ENCODE measurements at regions not wholly inside any gene's neighbourhood (a gene's known extent, or its start where the extent isn't known, plus 50 kb on each side); places are given as distances from the start of the nearest gene placed in this dataset.

DNA sequence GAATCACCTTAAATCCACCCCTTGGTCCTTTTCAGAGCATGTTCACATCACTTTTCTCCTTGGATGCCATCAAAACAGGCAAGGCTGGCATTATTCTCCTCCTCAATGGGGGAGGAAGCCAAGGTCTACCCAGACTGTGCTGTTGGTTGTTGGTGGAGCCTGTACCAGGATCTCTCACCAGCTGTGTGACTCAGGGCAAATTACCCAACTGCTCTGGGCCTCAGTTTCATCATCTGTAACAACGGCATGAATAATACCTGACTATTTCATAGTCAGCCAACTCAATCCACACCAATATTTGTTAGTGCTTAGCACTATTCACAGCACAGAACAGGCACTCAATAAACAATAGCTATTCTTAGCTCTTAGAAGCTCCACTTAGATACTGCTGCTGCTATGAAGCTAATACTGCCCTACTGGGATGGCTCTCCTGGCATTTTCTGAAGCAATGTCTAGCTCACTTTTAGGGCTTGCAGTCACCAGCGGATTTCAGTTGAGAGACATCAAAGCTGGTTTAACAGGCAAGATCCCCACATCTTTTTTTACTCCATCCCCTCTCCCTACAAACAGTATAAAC is 116.9 kb downstream of the CCNA1 start:
- peak in 1 of 2 donors; percentile 25 for DNase-seq (ENCODE audit: low read depth in 2 of 2)
- no peak overlapping the region for H3K4me3 ChIP-seq (replicated peaks in 1 of 2; ENCODE audit: low read depth in 2 of 2, low read length in 2 of 2)
- TF ChIP-seq, protein P1, sequence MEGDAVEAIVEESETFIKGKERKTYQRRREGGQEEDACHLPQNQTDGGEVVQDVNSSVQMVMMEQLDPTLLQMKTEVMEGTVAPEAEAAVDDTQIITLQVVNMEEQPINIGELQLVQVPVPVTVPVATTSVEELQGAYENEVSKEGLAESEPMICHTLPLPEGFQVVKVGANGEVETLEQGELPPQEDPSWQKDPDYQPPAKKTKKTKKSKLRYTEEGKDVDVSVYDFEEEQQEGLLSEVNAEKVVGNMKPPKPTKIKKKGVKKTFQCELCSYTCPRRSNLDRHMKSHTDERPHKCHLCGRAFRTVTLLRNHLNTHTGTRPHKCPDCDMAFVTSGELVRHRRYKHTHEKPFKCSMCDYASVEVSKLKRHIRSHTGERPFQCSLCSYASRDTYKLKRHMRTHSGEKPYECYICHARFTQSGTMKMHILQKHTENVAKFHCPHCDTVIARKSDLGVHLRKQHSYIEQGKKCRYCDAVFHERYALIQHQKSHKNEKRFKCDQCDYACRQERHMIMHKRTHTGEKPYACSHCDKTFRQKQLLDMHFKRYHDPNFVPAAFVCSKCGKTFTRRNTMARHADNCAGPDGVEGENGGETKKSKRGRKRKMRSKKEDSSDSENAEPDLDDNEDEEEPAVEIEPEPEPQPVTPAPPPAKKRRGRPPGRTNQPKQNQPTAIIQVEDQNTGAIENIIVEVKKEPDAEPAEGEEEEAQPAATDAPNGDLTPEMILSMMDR (IDR thresholded peaks at IDR 0.05; ENCODE audit: low read depth, low read length): no peak

DNA sequence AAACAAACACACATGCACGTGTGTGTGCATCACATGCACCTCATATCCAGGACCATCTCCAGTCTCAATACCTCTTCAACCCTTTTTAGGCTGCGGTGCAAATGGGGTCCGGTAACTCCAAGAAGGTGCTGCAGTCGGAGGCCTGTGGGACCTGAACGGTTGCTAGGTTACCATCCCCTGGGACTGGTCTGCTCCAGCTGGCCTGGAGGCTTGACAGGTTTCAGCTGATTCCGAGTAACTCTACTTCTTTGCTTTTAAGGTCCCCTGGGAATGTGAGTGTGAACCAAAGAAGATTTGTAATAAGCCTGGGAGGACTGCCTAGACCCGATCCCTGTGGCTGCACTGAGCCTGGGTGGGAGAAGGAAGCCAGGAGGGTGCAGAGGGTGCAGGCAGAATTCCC is 117.5 kb downstream of the CCNA1 start:
- TF ChIP-seq, protein P1 (IDR thresholded peaks at IDR 0.05; ENCODE audit: low read depth, low read length): no peak
- H3K4me3 ChIP-seq (replicated peaks in 1 of 2; ENCODE audit: low read depth in 2 of 2, low read length in 2 of 2): no peak overlapping the region
- DNase-seq (ENCODE audit: low read depth in 2 of 2): peak in 1 of 2 donors; percentile 63

DNA sequence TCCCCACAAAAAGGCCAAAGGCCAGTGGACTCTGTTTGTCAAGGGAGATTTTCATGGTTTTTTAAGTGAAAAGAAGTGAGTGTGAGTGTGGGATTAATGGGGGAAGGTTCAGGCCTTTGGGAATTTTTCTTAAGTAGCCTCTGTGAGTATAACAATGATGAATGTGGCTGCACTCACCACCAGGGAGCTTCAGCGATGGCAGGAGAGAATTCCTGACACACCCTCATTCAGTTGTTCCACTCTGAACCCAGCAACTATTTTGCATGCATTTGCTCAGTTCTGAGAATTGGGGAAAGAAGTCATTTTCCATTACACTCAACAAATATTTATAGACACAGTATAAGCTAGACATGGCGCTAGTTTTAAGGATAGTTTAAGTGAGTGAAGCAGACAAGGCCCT is 117.9 kb downstream of the CCNA1 start:
- DNase-seq (ENCODE audit: low read depth in 2 of 2): no peak
- no peak overlapping the region for H3K4me3 ChIP-seq (replicated peaks in 1 of 2; ENCODE audit: low read depth in 2 of 2, low read length in 2 of 2)
- TF ChIP-seq, protein P1 (IDR thresholded peaks at IDR 0.05; ENCODE audit: low read depth, low read length): no peak

DNA sequence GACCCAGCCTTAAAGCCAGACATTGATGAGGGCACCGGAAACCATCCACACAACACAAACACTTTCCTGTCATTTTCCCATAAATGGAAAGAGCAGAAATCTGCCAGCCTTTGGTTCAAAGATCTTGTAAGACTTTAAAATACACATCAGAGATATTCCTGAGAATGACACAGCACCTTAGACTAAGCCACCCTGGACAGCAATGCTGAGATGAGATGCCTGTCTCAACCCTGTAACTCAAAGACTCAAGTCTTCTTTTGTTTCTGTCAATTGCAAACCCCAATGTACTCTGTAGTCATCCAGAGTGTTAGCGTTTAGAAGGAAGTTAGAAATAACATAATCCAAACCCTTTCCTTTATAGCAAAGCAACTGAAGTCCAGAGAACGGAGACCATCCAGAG is 119.2 kb downstream of the CCNA1 start:
- H3K4me3 ChIP-seq (replicated peaks in 1 of 2; ENCODE audit: low read depth in 2 of 2, low read length in 2 of 2): no peak overlapping the region
- TF ChIP-seq, protein P1 (IDR thresholded peaks at IDR 0.05; ENCODE audit: low read depth, low read length): no peak
- DNase-seq (ENCODE audit: low read depth in 2 of 2): no peak

DNA sequence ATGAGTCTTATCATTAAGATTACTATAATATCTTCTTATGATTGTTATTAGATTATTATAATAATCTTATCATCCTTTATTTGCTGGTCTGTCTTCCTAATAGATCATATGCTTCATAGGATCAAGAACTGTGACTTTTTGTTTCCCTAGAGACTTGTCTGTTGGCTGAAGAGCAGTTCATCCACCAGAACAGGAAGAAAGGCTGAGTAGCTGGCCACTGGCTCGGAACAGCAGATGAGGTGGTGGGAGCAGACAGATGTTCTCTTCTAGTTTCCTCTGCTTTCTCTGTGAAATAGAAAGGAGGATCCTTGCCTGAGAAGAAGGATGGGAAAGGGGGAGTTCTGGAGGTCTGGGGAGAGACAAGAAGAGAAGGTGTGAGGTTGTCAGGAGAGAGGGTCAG is 120.0 kb downstream of the CCNA1 start:
- DNase-seq (ENCODE audit: low read depth in 2 of 2): no peak
- TF ChIP-seq, protein P1 (IDR thresholded peaks at IDR 0.05; ENCODE audit: low read depth, low read length): no peak
- H3K4me3 ChIP-seq (replicated peaks in 1 of 2; ENCODE audit: low read depth in 2 of 2, low read length in 2 of 2): no peak overlapping the region

DNA sequence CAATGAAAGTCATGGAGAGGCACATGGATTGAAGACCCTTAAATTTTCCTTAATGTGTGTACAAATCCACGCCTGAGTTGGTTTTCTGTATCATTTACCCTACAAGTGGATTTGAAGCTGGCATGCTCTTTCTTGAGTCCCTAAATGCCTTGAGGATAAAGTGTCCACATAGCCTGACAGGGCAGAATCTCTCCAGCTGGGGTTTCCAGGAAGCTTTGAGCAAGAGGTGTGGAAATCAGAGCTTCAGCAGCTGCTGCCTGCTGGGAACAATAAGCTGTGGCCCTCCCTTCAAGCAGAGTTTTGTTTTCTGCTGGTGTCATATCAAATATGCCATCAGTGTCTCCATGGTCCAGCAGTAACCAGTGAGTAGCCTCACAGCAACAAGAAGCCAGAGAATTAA is 120.3 kb upstream of the SERTM1 start:
- TF ChIP-seq, protein P1 (IDR thresholded peaks at IDR 0.05; ENCODE audit: low read depth, low read length): no peak
- no peak overlapping the region for H3K4me3 ChIP-seq (replicated peaks in 1 of 2; ENCODE audit: low read depth in 2 of 2, low read length in 2 of 2)
- peak in 1 of 2 donors; percentile 64 for DNase-seq (ENCODE audit: low read depth in 2 of 2)

All from cardiac fibroblast (primary cell).